Endothelial cell of umbilical vein (primary cell): ENCODE measurements at regions not wholly inside any gene's neighbourhood (a gene's known extent, or its start where the extent isn't known, plus 50 kb on each side); places are given as distances from the start of the nearest gene placed in this dataset.

Source experiments
- BruUV-seq: library from RNA; stranded (reverse); fragments of 400-500 nt; replicated peaks from 2 replicates; lab custom pipeline; 2021; lab: Mats Ljungman, UMichigan
- CTCF ChIA-PET: fragments of 300-600, 350-600 bp; sonication (Branson Sonifier 250); formaldehyde crosslinking; loops from one replicate; lab custom pipeline; 2021; ENCODE audit warnings: antibody characterized with exemption, inconsistent platforms; lab: Charles Lee
- POLR2A ChIA-PET: fragments of 300-600, 350-600 bp; sonication (Branson Sonifier 250); formaldehyde crosslinking; loops from one replicate; lab custom pipeline; 2021; ENCODE audit warnings: antibody characterized with exemption, inconsistent platforms; lab: Charles Lee
- DNase-seq: peaks from one replicate; pipeline ENCODE4 v3.0.0-alpha.2; 2011; ENCODE audit warnings: low read depth, low spot score
- FAIRE-seq: peaks from 2 replicates; lab custom pipeline; 2011; peaks lifted over from hg19 to GRCh38; lab: Jason Lieb, UNC
- H2AFZ ChIP-seq: 2 replicates; pipeline ENCODE4 v1.6.0; 2012; ENCODE audit warnings: low read depth, low read length, control low read depth, inconsistent platforms
- H3K27ac ChIP-seq: 2 replicates; pipeline ENCODE4 v1.5.1; 2011; ENCODE audit warnings: low read depth, mild to moderate bottlenecking, control low read depth, low read length, moderate library complexity; ENCODE audit not compliant: insufficient read depth
- H3K27me3 ChIP-seq, 2 experiments: 2 replicates each; pipeline versions ENCODE4 v1.6.0 to v1.6.1; 2011; ENCODE audit warnings: low read length in 2 of 2, mixed read lengths in 1 of 2; ENCODE audit not compliant: control insufficient read depth in 2 of 2, insufficient read depth in 2 of 2
- H3K36me3 ChIP-seq, 2 experiments: 2 replicates in 1 of 2; 3 replicates in 1 of 2; pipeline ENCODE4 v1.5.1; 2011; ENCODE audit warnings: low read length in 2 of 2, mild to moderate bottlenecking in 1 of 2, moderate library complexity in 1 of 2; ENCODE audit not compliant: control insufficient read depth in 2 of 2, insufficient read depth in 2 of 2; ENCODE audit errors: extremely low read depth in 1 of 2
- H3K4me1 ChIP-seq: 3 replicates; pipeline ENCODE4 v1.5.1; 2011; ENCODE audit warnings: mild to moderate bottlenecking, low read length; ENCODE audit not compliant: control insufficient read depth, insufficient read depth; ENCODE audit errors: extremely low read depth
- H3K4me2 ChIP-seq: 2 replicates; pipeline ENCODE4 v1.6.1; 2011; ENCODE audit warnings: low read length, control low read depth, mixed read lengths; ENCODE audit not compliant: insufficient read depth
- H3K4me3 ChIP-seq, 3 experiments: fragments of 200-600 bp in 1 of 3; sonication (generic), shearing (Covaris generic) in 1 of 3; replicated peaks in 1 of 3; 2 replicates each; pipeline ENCODE4 v1.5.1; 2011 to 2016; ENCODE audit warnings: control low read depth in 3 of 3, low read length in 3 of 3, mild to moderate bottlenecking in 2 of 3, inconsistent platforms in 1 of 3, low read depth in 1 of 3, moderate library complexity in 1 of 3; ENCODE audit not compliant: insufficient read depth in 1 of 3
- H3K79me2 ChIP-seq: 2 replicates; pipeline ENCODE4 v1.6.0; 2012; ENCODE audit warnings: low read length, inconsistent platforms; ENCODE audit not compliant: control insufficient read depth, insufficient read depth
- H3K9ac ChIP-seq: replicated peaks from 2 replicates; pipeline ENCODE3; 2011; ENCODE audit warnings: low read length, control low read depth; ENCODE audit not compliant: insufficient read depth; ENCODE audit errors: extremely low read depth
- H3K9me1 ChIP-seq: replicated peaks from 3 replicates; pipeline ENCODE4 v1.6.0; 2011; ENCODE audit warnings: mild to moderate bottlenecking, low read length; ENCODE audit not compliant: control insufficient read depth, insufficient read depth; ENCODE audit errors: extremely low read depth
- H3K9me3 ChIP-seq: replicated peaks from 2 replicates; pipeline ENCODE4 v1.5.1; 2012; ENCODE audit warnings: low read length, inconsistent platforms; ENCODE audit not compliant: control insufficient read depth, insufficient read depth
- H4K20me1 ChIP-seq: replicated peaks from 2 replicates; pipeline ENCODE3; 2011; ENCODE audit warnings: mild to moderate bottlenecking, low read length; ENCODE audit not compliant: control insufficient read depth, insufficient read depth; ENCODE audit errors: extremely low read depth
- CTCF ChIP-seq, 2 donors: IDR thresholded peaks; 1 replicate in 1 of 2; 2 replicates in 1 of 2; pipeline ENCODE4 v1.5.1; 2011; ENCODE audit warnings: low read length in 2 of 2, mild to moderate bottlenecking in 2 of 2, moderate library complexity in 2 of 2, control low read depth in 1 of 2, inconsistent platforms in 1 of 2, low read depth in 1 of 2; ENCODE audit not compliant: insufficient read depth in 1 of 2; ENCODE audit errors: extremely low read depth in 1 of 2
- EZH2 ChIP-seq: IDR thresholded peaks from 2 replicates; pipeline ENCODE4 v1.6.1; 2012; ENCODE audit warnings: borderline replicate concordance, low read depth, mild to moderate bottlenecking, moderate library complexity, low read length, inconsistent platforms; ENCODE audit not compliant: severe bottlenecking
- FOS ChIP-seq: IDR thresholded peaks from 2 replicates; pipeline ENCODE4 v1.6.1; 2011; ENCODE audit warnings: mild to moderate bottlenecking, low read length, moderate library complexity, borderline replicate concordance; ENCODE audit not compliant: insufficient read depth
- GATA2 ChIP-seq: IDR thresholded peaks from 2 replicates; pipeline ENCODE4 v1.7.0; 2011; ENCODE audit warnings: low read depth, mild to moderate bottlenecking, moderate library complexity, mixed read lengths, low read length; ENCODE audit not compliant: insufficient read length, insufficient read depth
- JUN ChIP-seq: IDR thresholded peaks from 2 replicates; pipeline ENCODE4 v1.6.1; 2011; ENCODE audit warnings: borderline replicate concordance, low read depth; ENCODE audit not compliant: insufficient read length, insufficient read depth
- MAX ChIP-seq: IDR thresholded peaks from 2 replicates; pipeline ENCODE4 v1.6.1; 2011; ENCODE audit not compliant: insufficient read depth, insufficient read length
- MYC ChIP-seq: IDR thresholded peaks from one replicate; pipeline ENCODE4 v1.6.1; 2011; ENCODE audit warnings: mild to moderate bottlenecking, low read depth, low read length
- POLR2A ChIP-seq: IDR thresholded peaks from 2 replicates; pipeline ENCODE4 v1.6.1; 2012; ENCODE audit warnings: low read depth, mild to moderate bottlenecking, control low read depth, low read length
- POLR2AphosphoS5 ChIP-seq: IDR thresholded peaks from 2 replicates; pipeline ENCODE4 v1.6.1; 2012; ENCODE audit warnings: low read depth, mild to moderate bottlenecking, control low read depth, low read length, moderate library complexity; ENCODE audit not compliant: insufficient read depth
- dilution Hi-C: fragments of 300-500 bp; cut with MboI; formaldehyde crosslinking; loops from one replicate; pipeline ENCODE4 v1.15.0; 2019; ENCODE audit warnings: low sequenced_read_pairs; ENCODE audit not compliant: extremely low pct_ligation_motif_present
- intact Hi-C: fragments of 100-400 bp; cut with micrococcal nuclease; formaldehyde crosslinking; loops from one replicate; pipeline ENCODE4 v1.10.0; 2022

- Histone ChIP-seq H3K4me2 (no peak overlapping the region), H3K27ac (no peak overlapping the region), H3K4me3 (no peak overlapping the region), H3K36me3 (no peaks in the 10 kb centered on the region), H3K9me3 (no peaks in the 10 kb centered on the region), H4K20me1 (no peaks in the 10 kb centered on the region), H3K9ac (no peak overlapping the region), H2AFZ (no peak overlapping the region), H3K27me3 (no peaks in the 10 kb centered on the region), H3K9me1 (no peaks in the 10 kb centered on the region), H3K79me2 (no peaks in the 10 kb centered on the region), H3K4me1 (no peaks in the 10 kb centered on the region)
- intact Hi-C loops, result no loop called here
- no peak for TF ChIP-seq POLR2A
- no peak for TF ChIP-seq EZH2
- TF ChIP-seq CTCF (IDR thresholded peaks at IDR 0.05; ENCODE audit: extremely low read depth in 1 of 2, insufficient read depth in 1 of 2, low read depth in 1 of 2, low read length in 2 of 2), result no peak
- no peak for TF ChIP-seq MAX
- TF ChIP-seq MYC, result no peak
- TF ChIP-seq JUN, result no peak
- TF ChIP-seq FOS, result no peak
- TF ChIP-seq POLR2AphosphoS5, result no peak
- TF ChIP-seq GATA2, result no peak
- FAIRE-seq, result no peak
- CTCF ChIA-PET, result interaction anchor here (0.9 kb wide), 1 partner anchor 36 kb away, joined by 3 read pairs; no protein-coding TSS in a partner anchor
- no TSS peak for BruUV-seq
- POLR2A ChIA-PET, result no interaction called here
- dilution Hi-C loops, result no loop called here
- DNase-seq, result no peak
Observed at GRCh38 chr18:67140495-67140894, 376.0 kb downstream of the DSEL start.
